Omental fat pad (tissue), 3 donors: ENCODE measurements at regions not wholly inside any gene's neighbourhood (a gene's known extent, or its start where the extent isn't known, plus 50 kb on each side); places are given as distances from the start of the nearest gene placed in this dataset.

ENCODE experiments used
- ATAC-seq: fragments of 150-250 bp; one replicate; pipeline ENCODE4 v1.9.1; 2016; ENCODE audit warnings: mild to moderate bottlenecking, moderate library complexity; ENCODE audit not compliant: low FRiP score
- DNase-seq: peaks from one replicate; pipeline ENCODE4 v3.0.0-alpha.2; 2019; ENCODE audit warnings: low spot score
- TF ChIP-seq, protein P1 (sequence below), 3 donors: fragments of 450-650 bp; IDR thresholded peaks; one replicate each; pipeline ENCODE4 v1.5.1; 2016 to 2017; ENCODE audit warnings: antibody characterized with exemption in 3 of 3, mild to moderate bottlenecking in 3 of 3, moderate library complexity in 2 of 3

DNA sequence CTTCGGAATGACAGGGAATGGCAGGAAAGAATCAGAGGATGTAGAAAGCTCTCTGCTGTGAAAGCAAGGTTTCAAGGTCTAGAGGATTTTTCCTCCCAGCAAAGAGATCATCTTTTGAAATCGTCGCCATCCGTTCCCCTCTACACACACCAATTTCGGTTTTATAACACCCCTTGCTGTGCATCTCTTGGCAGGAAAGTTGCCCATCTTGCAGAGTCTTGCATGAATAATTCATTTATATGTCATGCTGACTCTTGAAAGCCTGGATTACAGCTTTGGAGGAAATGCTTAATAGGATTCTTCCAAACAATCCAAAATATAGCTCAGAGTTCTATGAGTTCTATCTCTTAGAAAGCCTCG is 262.7 kb downstream of the CHL1 start:
- ATAC-seq, result no peak
- TF ChIP-seq, protein P1, sequence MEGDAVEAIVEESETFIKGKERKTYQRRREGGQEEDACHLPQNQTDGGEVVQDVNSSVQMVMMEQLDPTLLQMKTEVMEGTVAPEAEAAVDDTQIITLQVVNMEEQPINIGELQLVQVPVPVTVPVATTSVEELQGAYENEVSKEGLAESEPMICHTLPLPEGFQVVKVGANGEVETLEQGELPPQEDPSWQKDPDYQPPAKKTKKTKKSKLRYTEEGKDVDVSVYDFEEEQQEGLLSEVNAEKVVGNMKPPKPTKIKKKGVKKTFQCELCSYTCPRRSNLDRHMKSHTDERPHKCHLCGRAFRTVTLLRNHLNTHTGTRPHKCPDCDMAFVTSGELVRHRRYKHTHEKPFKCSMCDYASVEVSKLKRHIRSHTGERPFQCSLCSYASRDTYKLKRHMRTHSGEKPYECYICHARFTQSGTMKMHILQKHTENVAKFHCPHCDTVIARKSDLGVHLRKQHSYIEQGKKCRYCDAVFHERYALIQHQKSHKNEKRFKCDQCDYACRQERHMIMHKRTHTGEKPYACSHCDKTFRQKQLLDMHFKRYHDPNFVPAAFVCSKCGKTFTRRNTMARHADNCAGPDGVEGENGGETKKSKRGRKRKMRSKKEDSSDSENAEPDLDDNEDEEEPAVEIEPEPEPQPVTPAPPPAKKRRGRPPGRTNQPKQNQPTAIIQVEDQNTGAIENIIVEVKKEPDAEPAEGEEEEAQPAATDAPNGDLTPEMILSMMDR (IDR thresholded peaks at IDR 0.05), result no peak
- no peak for DNase-seq

DNA sequence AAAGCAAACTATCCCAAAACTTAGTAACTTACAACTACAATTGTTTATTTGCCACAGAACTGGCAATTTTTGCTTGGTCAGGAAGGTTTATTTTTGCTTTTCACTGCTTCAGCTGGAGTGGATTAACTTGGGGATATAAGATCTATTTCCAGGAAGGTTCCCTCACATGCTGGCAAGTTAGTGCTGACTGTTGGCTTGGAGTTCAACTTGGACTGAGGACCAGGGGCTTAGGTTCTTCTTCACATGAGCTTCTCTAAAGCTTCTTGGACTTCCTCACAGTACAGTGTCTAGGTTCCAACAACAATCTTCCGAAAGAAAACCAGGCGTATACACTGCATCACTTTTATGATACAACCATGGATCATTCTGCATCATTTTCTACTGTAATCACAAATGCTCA is 264.4 kb downstream of the CHL1 start:
- DNase-seq (no peak), ATAC-seq (no peak)
- TF ChIP-seq, protein P1 (IDR thresholded peaks at IDR 0.05), result no peak

DNA sequence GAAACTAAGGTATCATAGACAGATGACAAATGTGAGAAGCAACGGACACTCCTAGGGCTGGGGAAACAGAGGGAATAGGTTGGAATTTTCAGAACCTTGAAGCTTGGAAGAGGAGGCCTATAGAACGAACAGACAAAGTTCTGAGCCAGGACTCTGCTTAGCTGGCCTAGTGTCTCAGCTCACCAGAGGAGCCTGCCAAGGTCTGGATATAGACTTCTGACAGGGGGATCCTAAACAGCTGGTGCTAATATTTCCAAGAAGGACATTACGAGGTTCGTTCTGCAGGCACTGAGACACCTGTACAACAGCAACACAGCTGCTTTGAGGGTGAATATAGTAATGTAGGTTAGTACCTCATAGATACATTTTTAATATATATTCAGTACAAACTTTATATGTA is 266.3 kb downstream of the CHL1 start:
- TF ChIP-seq, protein P1 (IDR thresholded peaks at IDR 0.05), result no peak
- no peak for DNase-seq
- ATAC-seq, result no peak

DNA sequence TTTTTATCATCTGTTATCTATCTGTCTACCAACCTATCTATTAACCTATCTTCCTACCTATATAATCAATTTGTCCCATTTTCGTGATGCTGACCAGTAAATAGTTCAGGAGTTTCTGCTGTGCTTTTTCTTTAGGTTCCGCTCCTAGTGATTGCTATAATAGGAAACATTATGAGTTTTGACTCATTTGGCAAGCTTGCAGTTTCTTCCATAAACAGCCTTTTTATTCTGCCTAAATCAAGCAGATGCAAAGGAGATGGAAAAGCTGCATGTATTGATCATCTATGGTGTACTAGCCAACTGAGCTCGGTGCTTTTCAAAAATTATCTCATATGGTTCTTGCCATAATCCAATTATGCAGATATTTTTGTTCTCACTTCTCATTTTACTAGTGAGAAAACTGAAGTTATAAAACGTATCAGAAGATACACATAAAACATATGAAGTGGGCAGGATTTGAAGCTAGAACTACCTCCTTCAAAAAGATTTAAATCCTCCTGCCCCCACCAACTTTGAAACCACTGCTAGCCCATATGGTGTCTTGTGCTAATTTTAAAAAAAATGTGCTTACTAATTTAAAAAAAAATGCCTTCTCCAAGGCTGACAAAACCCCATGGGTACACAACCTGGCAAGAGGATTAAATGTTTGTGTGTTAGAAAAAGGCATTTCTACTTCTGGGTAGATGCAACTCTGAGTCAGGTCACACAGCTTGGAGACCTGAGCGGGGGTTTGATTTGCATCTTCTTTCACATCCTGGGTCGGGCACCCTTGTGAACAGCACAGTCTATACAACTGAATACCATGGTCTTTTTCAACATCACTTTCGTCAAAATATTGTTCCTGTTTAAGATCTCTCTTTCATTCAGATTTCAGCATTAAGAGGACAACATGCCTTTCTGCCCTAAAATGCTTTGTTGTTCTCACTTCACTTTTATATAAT is 267.0 kb downstream of the CHL1 start:
- TF ChIP-seq, protein P1 (IDR thresholded peaks at IDR 0.05), result no peak

DNA sequence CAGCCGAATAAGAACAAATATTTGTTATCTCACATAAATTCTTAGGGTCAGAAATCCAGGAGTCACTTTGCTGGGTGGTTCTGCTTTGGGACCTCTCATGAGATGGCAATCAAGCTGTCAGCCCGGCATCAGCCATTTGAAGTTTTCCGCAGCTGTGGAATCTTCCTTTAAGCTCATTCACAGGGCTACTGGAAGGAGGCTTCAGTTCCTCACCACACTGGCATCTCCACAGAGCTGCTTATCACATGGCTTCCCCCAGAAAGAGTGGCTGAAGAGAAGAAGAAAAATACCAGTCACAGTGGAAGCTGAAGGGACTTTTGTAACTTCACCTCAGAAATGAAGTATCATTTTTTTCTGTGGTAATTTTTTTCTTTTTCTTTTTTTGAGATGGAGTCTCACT is 267.7 kb downstream of the CHL1 start:
- TF ChIP-seq, protein P1 (IDR thresholded peaks at IDR 0.05), result no peak
- no peak for DNase-seq
- no peak for ATAC-seq

More for the DNA sequence above, 267.0 kb downstream of the CHL1 start:
- ATAC-seq (no peak), DNase-seq (no peak)

DNA sequence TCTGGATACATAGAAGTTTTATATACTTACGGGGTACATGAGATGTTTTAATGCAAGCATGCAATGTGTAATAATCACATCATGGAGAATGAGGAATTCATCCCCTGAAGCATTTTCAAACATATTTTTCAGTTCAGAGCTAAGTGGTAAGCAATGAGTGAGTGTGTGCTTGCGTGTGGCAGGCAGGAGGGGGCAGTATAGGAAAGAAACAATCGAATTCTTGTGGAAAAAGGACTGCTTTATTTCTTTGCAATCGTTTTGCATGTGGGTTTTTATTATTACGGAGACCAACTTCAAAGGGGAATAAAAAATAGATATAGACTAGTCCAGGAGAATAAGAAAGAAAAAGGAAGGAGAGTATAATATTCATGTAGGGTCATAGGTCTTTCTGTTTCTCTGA is 271.6 kb downstream of the CHL1 start:
- ATAC-seq, result no peak
- TF ChIP-seq, protein P1 (IDR thresholded peaks at IDR 0.05), result no peak
- no peak for DNase-seq
